GM19035 (cell line): ENCODE measurements at regions not wholly inside any gene's neighbourhood (a gene's known extent, or its start where the extent isn't known, plus 50 kb on each side); places are given as distances from the start of the nearest gene placed in this dataset.
"Not testable (repeated sequence)": the region's sequence is repeated elsewhere in the genome, so short reads cannot be mapped to it uniquely, and the experiment has no call there.

Experiments used
- ATAC-seq: cut with Tn5 transposase; IDR thresholded peaks from one replicate; pipeline ENCODE4 v1.9.1; 2021; ENCODE audit not compliant: unreplicated experiment

- ATAC-seq, result no peak
Measured at GRCh38 chr18:79579807-79580497, 99.7 kb upstream of the CTDP1 start.

GRCh38 chr18:79580498-79581171 is 99.0 kb upstream of the CTDP1 start:
- ATAC-seq, result no peak

GRCh38 chr18:79581406-79581805 is 98.2 kb upstream of the CTDP1 start:
- no peak for ATAC-seq

GRCh38 chr18:79581911-79582310 is 97.7 kb upstream of the CTDP1 start:
- no peak for ATAC-seq

GRCh38 chr18:79582978-79583377 is 96.6 kb upstream of the CTDP1 start:
- no peak for ATAC-seq

GRCh38 chr18:79583426-79583825 is 96.2 kb upstream of the CTDP1 start:
- no peak for ATAC-seq

GRCh38 chr18:79583984-79584401 is 95.6 kb upstream of the CTDP1 start:
- no peak for ATAC-seq

GRCh38 chr18:79584491-79585394 is 94.9 kb upstream of the CTDP1 start:
- ATAC-seq, result no peak

GRCh38 chr18:79585395-79586370 is 93.9 kb upstream of the CTDP1 start:
- no peak for ATAC-seq

GRCh38 chr18:79586436-79587225 is 93.0 kb upstream of the CTDP1 start:
- ATAC-seq, result no peak

GRCh38 chr18:79587226-79587741 is 92.3 kb upstream of the CTDP1 start:
- ATAC-seq, result no peak

- no peak for ATAC-seq
Measured at GRCh38 chr18:79587779-79588635, 91.6 kb upstream of the CTDP1 start.

- ATAC-seq, result no peak
Measured at GRCh38 chr18:79588636-79589481, 90.7 kb upstream of the CTDP1 start.

GRCh38 chr18:79589601-79590091 is 90.0 kb upstream of the CTDP1 start:
- ATAC-seq, result no peak

GRCh38 chr18:79590191-79591031 is 89.2 kb upstream of the CTDP1 start:
- ATAC-seq, result no peak

- no peak for ATAC-seq
Measured at GRCh38 chr18:79591032-79591308, 88.6 kb upstream of the CTDP1 start.

GRCh38 chr18:79592684-79593083 is 86.9 kb upstream of the CTDP1 start:
- not testable (repeated sequence) for ATAC-seq
